GM12801 (cell line): ENCODE measurements at regions not wholly inside any gene's neighbourhood (a gene's known extent, or its start where the extent isn't known, plus 50 kb on each side); places are given as distances from the start of the nearest gene placed in this dataset.

ENCODE experiments used
- TF ChIP-seq, protein P1 (sequence below): IDR thresholded peaks from one replicate; pipeline ENCODE4 v1.5.1; 2011; ENCODE audit warnings: control low read depth; ENCODE audit not compliant: insufficient read length; ENCODE audit errors: extremely low read depth

DNA sequence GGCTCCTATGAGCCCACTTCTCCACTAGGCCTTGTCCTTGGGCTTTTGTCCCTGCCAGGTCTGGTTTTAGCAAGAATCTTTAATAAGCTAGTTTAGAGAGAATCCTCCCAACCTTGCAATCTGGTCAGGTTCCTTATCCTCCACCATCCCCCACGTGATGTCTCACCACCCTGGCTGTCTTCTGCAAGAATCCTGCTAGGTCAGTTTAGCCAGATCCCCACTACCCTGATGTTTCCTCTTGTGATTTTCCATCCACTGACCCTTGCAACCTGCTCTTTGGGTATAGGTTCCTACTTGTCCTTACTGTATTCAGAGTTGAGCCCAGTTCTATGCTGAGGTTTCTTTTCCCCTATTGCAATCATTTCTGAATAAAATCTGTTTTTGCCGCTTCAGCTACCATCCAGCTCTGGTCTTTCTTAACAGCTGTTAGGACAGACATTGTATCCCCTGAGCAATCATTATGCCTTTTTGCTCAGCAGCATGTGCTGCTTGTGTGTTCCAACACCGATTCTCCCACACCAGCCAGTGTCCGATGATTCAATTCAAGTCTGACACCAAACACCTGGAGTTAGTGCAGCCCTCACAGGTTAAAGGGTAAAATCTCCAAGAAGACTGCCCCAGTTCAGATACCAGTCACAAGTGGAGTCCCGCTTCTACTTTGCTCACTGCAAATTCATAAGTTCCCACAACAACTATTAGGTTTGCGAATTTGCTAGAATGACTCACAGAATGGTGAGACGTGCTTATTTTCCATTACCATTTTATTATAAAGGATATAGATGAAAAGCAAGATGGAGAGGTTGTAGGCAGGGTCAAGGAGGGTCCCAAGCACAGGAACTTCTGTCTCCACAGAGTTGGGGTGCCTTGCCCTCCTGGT lies 62.2 kb upstream of the ADCY1 start:
- TF ChIP-seq, protein P1, sequence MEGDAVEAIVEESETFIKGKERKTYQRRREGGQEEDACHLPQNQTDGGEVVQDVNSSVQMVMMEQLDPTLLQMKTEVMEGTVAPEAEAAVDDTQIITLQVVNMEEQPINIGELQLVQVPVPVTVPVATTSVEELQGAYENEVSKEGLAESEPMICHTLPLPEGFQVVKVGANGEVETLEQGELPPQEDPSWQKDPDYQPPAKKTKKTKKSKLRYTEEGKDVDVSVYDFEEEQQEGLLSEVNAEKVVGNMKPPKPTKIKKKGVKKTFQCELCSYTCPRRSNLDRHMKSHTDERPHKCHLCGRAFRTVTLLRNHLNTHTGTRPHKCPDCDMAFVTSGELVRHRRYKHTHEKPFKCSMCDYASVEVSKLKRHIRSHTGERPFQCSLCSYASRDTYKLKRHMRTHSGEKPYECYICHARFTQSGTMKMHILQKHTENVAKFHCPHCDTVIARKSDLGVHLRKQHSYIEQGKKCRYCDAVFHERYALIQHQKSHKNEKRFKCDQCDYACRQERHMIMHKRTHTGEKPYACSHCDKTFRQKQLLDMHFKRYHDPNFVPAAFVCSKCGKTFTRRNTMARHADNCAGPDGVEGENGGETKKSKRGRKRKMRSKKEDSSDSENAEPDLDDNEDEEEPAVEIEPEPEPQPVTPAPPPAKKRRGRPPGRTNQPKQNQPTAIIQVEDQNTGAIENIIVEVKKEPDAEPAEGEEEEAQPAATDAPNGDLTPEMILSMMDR: no peak

DNA sequence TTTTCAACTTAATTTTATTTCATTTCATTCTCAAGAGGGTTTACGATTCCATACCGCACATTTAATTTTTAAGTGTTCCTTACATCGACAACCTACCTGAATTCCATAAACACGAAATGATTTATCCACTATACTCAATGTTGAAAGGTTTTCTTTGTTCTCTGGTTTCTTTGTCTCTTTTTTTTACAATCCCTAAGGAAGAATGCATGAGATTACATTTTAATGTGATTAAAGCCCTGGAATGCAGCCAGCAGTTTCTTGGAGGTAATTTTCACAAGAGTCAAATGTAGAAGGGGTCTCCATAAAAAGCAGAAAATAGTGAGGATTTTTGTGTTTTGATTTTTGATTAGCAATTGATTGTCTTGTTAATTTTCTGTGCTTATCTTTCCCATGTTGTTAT lies 59.2 kb upstream of the ADCY1 start:
- TF ChIP-seq, protein P1: no peak

DNA sequence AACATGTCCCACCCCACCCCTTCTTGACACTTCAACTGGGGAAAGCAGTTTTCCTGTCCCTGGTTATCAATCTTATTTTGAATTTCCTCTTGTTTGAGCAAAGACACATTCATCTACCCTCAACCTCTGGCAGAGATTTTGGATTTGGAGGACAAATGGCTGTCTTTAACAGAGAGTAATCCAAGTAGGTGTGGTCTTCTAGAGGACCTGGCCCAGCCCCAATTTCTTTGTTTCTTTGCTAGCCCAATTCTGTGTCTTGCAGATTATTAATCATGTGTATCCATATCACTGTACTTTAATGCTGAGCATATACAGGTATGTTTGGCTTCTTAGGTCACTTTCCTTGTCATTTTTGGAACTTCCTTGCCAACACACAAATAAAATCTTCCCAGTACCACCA lies 58.8 kb upstream of the ADCY1 start:
- TF ChIP-seq, protein P1: no peak
